ENCODE measurements at regions not wholly inside any gene's neighbourhood (a gene's known extent, or its start where the extent isn't known, plus 50 kb on each side); places are given as distances from the start of the nearest gene placed in this dataset.

DNA sequence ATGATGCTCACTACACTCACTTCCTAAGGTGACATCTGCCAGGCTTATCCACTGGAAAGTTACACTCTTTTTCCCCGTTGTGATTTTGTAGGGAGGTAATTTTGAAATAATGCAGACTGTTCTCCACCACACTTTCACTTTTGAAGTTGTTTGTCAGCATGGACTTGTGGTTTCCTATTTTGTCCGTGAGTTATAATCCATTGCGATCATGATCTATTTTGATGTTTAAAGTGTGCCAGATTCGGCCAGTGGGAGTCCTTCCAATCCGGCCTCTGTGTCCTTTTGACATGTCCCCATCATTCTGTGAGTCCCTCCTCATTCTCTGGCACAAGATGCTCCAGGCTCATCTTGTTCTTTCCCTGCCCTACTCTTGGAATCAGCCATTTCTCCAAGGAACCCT, 211.3 kb upstream of the KLF4 start:
- H2AFZ ChIP-seq (ENCODE audit: insufficient read depth, low read depth, low read length, poor library complexity, severe bottlenecking) = peak overlapping the region; percentile 74
- TF ChIP-seq, protein P1, sequence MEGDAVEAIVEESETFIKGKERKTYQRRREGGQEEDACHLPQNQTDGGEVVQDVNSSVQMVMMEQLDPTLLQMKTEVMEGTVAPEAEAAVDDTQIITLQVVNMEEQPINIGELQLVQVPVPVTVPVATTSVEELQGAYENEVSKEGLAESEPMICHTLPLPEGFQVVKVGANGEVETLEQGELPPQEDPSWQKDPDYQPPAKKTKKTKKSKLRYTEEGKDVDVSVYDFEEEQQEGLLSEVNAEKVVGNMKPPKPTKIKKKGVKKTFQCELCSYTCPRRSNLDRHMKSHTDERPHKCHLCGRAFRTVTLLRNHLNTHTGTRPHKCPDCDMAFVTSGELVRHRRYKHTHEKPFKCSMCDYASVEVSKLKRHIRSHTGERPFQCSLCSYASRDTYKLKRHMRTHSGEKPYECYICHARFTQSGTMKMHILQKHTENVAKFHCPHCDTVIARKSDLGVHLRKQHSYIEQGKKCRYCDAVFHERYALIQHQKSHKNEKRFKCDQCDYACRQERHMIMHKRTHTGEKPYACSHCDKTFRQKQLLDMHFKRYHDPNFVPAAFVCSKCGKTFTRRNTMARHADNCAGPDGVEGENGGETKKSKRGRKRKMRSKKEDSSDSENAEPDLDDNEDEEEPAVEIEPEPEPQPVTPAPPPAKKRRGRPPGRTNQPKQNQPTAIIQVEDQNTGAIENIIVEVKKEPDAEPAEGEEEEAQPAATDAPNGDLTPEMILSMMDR (IDR thresholded peaks at IDR 0.05) = no peak

GRCh38 chr9:107699231-107699630, 209.7 kb upstream of the KLF4 start:
- H3K4me2 ChIP-seq (replicated peaks; ENCODE audit: extremely low read depth, low read length, poor library complexity, severe bottlenecking) = no peak overlapping the region
- no CpG with 5 or more reads among the region's 6 CpGs for WGBS (ENCODE audit: insufficient coverage)
- Mint-ChIP-seq H3K9me3 (peaks cover 0 to 5% (median 0%) of the 10 kb centered on the region in 7 donors), H3K36me3 (peaks cover 0 to 3% of the 10 kb centered on the region in 2 donors), H3K4me1 (peaks cover 63% of the 10 kb centered on the region), H3K4me3 (no peak overlapping the region), H3K27ac (peak overlapping the region in 1 of 7 donors; percentile 59), H3K27me3 (ENCODE audit: low read depth in 3 of 3) (peaks cover 0 to 2% (median 0%) of the 10 kb centered on the region in 3 donors)
- no peaks in the 10 kb centered on the region for H3K36me3 ChIP-seq (replicated peaks in 1 of 2; ENCODE audit: control insufficient read depth in 1 of 2, insufficient read depth in 2 of 2, low read length in 2 of 2)
- TF ChIP-seq, protein P1 (IDR thresholded peaks at IDR 0.05) = no peak
- H3K9ac ChIP-seq (ENCODE audit: insufficient read depth, low read length, poor library complexity, severe bottlenecking) = no peak overlapping the region
- no peak for DNase-seq
- H3K27ac ChIP-seq (ENCODE audit: low read depth in 1 of 2, low read length in 2 of 2) = no peak overlapping the region
- no peaks in the 10 kb centered on the region for H3K27me3 ChIP-seq (ENCODE audit: control insufficient read depth in 2 of 2, insufficient read depth in 2 of 2, low read length in 2 of 2)
- H2AFZ ChIP-seq (ENCODE audit: insufficient read depth, low read depth, low read length, poor library complexity, severe bottlenecking) = no peak overlapping the region
- no peaks in the 10 kb centered on the region for H3K79me2 ChIP-seq (ENCODE audit: insufficient read depth, low read length)
- intact Hi-C loops (cut with micrococcal nuclease) = no loop called here
- H3K9me3 ChIP-seq (replicated peaks in 1 of 2; ENCODE audit: control insufficient read depth in 1 of 2, insufficient read depth in 1 of 2, low read length in 2 of 2) = no peaks in the 10 kb centered on the region
- H3K4me3 ChIP-seq (replicated peaks in 1 of 3; ENCODE audit: low read depth in 2 of 3, low read length in 3 of 3) = no peak overlapping the region
- H3K4me1 ChIP-seq (ENCODE audit: control insufficient read depth in 1 of 2, insufficient read depth in 2 of 2, low read length in 2 of 2) = peaks cover 35 to 66% of the 10 kb centered on the region in 2 donors
- H4K20me1 ChIP-seq (ENCODE audit: insufficient read depth, low read length) = no peaks in the 10 kb centered on the region

More for the DNA sequence above, 211.3 kb upstream of the KLF4 start:
- Histone ChIP-seq H3K9me3 (replicated peaks in 1 of 2; ENCODE audit: control insufficient read depth in 1 of 2, insufficient read depth in 1 of 2, low read length in 2 of 2) (no peaks in the 10 kb centered on the region), H3K4me3 (replicated peaks in 1 of 3; ENCODE audit: low read depth in 2 of 3, low read length in 3 of 3) (peak overlapping the region in 2 of 3 experiments; percentile 51 to 63), H4K20me1 (ENCODE audit: insufficient read depth, low read length) (no peaks in the 10 kb centered on the region), H3K4me2 (replicated peaks; ENCODE audit: extremely low read depth, low read length, poor library complexity, severe bottlenecking) (peak overlapping the region; percentile 78), H3K36me3 (replicated peaks in 1 of 2; ENCODE audit: control insufficient read depth in 1 of 2, insufficient read depth in 2 of 2, low read length in 2 of 2) (no peaks in the 10 kb centered on the region), H3K27ac (ENCODE audit: low read depth in 1 of 2, low read length in 2 of 2) (peak overlapping the region in 1 of 2 donors; percentile 67), H3K79me2 (ENCODE audit: insufficient read depth, low read length) (no peaks in the 10 kb centered on the region), H3K27me3 (ENCODE audit: control insufficient read depth in 2 of 2, insufficient read depth in 2 of 2, low read length in 2 of 2) (no peaks in the 10 kb centered on the region), H3K4me1 (ENCODE audit: control insufficient read depth in 1 of 2, insufficient read depth in 2 of 2, low read length in 2 of 2) (peaks cover 25 to 59% of the 10 kb centered on the region in 2 donors), H3K9ac (ENCODE audit: insufficient read depth, low read length, poor library complexity, severe bottlenecking) (peak overlapping the region; percentile 21)
- Mint-ChIP-seq H3K4me3 (peak overlapping the region; percentile 79 to 91), H3K4me1 (peaks cover 55% of the 10 kb centered on the region), H3K9me3 (peaks cover 0 to 5% (median 0%) of the 10 kb centered on the region in 7 donors), H3K36me3 (peaks cover 0 to 3% of the 10 kb centered on the region in 2 donors), H3K27me3 (ENCODE audit: low read depth in 3 of 3) (peaks cover 0 to 2% (median 0%) of the 10 kb centered on the region in 3 donors), H3K27ac (peak overlapping the region; percentile 18 to 92 (median 73))
- WGBS (ENCODE audit: insufficient coverage) = no CpG with 5 or more reads among the region's 5 CpGs
- no peak for DNase-seq
- intact Hi-C loops (cut with micrococcal nuclease) = no loop called here

Data from CD14-positive monocyte (primary cell).